ENCODE measurements at regions not wholly inside any gene's neighbourhood (a gene's known extent, or its start where the extent isn't known, plus 50 kb on each side); places are given as distances from the start of the nearest gene placed in this dataset.
"Not testable (repeated sequence)": the region's sequence is repeated elsewhere in the genome, so short reads cannot be mapped to it uniquely, and the experiment has no call there.

DNA sequence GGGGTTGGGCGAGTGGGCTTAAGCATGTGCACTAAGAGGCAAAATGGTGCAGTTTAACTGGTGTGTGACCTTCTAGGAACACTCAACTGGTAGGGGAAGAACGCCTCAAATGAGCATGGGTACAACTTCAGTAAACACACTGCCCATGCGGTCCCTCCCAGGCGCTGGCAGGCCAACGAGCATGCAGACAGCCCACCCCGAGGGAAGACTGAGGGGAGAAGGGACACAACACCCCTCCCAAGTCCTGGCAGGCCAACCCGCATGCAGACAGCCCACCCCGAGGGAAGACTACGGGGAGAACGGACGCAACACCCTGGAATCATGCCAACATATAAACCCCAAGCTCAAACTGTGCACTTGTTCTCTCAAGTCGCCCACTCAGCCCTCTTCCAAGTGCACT lies 456.0 kb downstream of the FBXO15 start:
- FAIRE-seq, result no peak
- no peak for DNase-seq (ENCODE audit: low spot score in 2 of 2)

DNA sequence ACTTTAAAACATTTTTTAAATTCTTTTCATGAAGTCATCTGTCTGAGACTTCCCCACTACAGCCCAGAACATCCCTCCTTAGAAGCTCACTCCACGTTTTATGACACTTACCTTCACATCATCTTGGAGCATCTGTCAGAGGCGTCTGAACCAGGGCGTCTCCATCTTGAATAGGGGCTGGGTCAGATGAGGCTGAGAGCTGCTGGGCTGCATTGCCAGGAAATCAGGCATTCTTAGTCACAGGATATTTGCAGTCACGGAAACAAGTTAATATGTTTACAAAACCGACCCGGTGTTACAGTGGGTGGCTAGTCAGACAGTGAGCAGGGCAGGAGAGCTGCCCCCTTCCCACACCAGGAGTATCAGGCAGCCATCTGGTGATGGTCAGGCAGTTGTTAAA lies 456.5 kb downstream of the FBXO15 start:
- no peak for DNase-seq (ENCODE audit: low spot score in 2 of 2)

DNA sequence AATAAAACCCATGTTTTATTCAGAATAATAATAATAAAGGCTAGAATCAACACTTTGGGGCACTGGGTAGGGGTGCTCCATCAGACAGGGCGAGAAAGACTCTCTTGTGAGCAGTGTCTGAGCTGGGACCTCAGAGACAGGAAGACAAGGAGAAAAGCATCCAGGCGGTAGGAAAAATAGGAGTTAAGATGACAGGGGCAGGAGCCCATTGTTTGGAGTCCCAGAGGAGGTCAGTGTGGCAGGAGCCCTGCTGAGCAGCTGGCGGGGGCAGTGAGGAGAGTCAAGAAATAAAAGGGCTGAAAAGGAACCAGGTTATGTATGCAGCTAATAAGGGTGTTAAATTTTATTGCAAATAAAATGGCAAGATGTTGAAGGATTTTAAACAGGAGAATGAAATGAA lies 457.4 kb downstream of the FBXO15 start:
- no peak for DNase-seq (ENCODE audit: low spot score in 2 of 2)
- no peak for FAIRE-seq

More for the DNA sequence above, 456.5 kb downstream of the FBXO15 start:
- no peak for FAIRE-seq

DNA sequence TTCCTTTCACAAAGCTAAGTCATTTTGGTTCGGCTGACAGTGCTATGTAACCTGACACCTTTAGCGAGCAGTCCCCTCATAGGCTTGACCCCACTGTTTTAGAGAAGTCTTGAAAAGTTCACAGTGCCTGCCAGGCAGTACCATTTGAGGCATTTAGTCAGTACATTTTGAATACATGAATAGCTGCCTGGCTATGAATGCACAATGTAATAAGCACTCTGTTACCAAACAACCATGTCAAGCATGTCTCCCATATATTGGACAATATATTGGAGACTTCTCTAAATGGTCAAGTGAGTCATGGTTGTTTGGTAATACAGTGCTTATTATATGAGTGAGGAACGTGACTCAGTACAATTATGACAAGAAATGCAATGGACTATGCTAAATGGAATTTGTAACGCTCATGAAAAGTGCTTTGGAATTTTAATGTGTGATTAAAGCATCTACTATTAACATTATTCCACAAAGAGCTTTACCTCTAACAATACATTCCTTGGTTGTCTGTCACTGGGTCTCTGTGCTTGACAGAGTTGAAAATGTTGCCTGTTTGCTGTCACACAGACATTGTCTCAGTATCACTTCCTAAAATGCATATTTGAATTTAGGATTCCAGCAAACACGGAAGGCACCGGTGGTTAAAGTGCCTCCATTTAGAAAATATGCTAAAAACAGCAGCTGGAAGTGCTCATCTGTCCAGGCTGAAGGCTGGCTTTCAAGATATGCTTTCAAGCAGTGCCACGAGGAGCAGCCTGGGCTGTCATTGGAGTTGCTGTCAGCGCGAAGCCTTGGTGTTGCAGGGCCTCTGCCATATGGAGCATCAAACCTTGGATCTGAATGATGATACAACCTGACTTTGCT lies 458.6 kb downstream of the FBXO15 start:
- no peak for FAIRE-seq
- DNase-seq (ENCODE audit: low spot score in 2 of 2), result no peak

GRCh38 chr18:73688161-73688560 lies 459.5 kb downstream of the FBXO15 start:
- no peak for FAIRE-seq
- no peak for DNase-seq (ENCODE audit: low spot score in 2 of 2)

DNA sequence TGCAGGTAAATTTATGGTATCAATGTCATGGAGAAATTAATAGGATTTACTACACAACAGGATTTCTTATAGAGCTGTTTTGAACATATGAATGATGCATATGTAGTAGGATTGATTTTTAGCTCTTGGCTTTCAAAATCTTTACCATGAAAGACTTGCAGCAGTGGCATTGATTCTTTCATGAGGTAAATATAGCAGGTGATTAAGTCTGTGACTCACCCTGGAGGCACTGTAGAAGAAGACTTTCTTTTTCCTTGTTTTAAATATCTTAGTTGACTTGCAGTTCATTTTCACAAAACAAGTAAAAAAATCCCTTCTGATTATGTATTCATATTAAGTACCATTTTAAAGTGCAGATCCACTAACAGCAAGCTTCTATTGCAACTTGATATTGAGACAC lies 463.0 kb downstream of the FBXO15 start:
- no peak for DNase-seq (ENCODE audit: low spot score in 2 of 2)
- FAIRE-seq, result no peak

DNA sequence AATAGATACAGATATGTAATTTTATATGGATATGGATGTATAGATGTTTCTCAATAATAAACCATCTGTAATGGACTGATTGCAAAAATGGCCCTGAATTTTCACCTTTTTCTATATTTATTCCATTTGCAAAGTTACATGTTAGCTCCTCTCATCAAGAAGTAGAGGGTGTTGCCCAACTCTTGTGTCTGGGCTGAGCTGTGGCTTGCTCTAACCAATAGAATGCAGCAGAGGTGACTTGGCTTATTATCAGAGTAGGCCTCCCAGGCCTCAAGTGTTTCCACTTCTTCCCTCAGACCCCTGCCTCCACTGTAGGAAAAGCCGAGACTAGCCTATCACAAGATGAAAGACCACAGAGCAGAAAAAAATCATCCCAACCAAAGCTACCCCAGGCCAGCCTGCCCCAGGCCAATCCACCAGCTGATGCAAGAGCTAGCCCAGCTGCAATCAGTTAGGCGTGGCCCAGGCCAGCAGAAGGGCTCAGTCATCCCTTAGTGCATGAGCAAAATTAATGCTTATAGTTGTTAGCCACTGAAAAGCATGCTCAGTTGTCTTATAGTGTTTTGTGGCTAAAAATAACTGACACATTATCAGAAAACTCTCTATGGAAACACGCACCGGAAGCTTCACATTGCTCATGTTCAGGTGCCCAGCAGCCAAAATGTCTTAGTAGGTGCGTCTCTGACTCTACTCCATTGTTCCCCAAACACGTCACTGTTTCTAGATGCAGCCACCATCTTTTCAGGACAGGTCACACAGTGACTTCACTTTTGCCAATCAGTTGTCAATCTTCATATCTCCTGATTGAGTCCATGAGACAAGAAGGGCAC lies 464.0 kb downstream of the FBXO15 start:
- FAIRE-seq (no peak), DNase-seq (ENCODE audit: low spot score in 2 of 2) (no peak)

DNA sequence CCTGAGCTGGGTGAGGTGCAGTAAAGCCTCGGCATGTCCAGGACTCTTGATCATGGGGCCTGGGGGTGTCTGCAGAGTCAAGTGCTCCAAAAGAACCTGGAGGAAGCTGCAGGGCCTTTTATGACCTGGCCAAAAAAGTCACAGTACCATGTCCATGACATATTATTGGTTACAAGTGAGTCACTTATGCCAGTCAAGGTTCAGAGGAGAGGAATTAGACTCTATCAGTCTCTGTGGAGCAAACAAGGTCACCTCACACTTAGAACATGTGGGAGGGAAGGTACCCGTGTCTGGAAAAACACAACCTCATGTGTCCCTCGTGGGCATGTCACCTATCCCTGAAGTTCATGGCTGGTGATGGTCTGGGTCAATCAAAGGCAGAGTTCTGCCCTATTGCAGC lies 465.7 kb downstream of the FBXO15 start:
- no peak for FAIRE-seq

DNA sequence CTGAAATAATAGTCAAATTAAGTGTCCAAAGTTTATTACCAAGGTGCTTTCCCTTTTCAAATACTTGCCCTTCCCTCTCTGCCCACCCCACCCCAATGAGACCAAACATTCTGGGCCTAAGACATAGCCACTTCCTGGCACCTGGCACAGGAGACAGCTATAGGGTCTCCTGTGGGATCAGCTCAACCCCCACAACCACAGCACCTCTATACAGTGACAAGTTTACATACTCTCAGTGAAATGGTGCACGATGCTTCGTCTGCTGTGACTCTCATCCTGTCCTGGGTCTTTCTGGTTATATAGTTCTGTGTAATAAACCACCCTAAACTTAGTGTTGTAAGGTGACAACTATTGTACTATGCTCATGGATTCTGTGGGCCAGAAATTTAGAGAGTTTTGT lies 466.2 kb downstream of the FBXO15 start:
- FAIRE-seq, result no peak

More for the DNA sequence above, 465.7 kb downstream of the FBXO15 start:
- DNase-seq (ENCODE audit: low spot score in 2 of 2), result no peak

GRCh38 chr18:73679941-73680712 lies 467.5 kb downstream of the FBXO15 start:
- no peak for DNase-seq (ENCODE audit: low spot score in 2 of 2)

More for the DNA sequence above, 466.2 kb downstream of the FBXO15 start:
- DNase-seq (ENCODE audit: low spot score in 2 of 2), result no peak

GRCh38 chr18:73677450-73677849 lies 470.2 kb downstream of the FBXO15 start:
- DNase-seq (ENCODE audit: low spot score in 2 of 2), result no peak
- FAIRE-seq, result no peak

More at GRCh38 chr18:73679941-73680712, 467.5 kb downstream of the FBXO15 start:
- FAIRE-seq, result no peak

- no peak for FAIRE-seq
- no peak for DNase-seq (ENCODE audit: low spot score in 2 of 2)
Observed at GRCh38 chr18:73674125-73674865, 473.3 kb downstream of the FBXO15 start.

GRCh38 chr18:73671480-73671879 lies 476.2 kb downstream of the FBXO15 start:
- not testable (repeated sequence) for DNase-seq (ENCODE audit: low spot score in 2 of 2); FAIRE-seq

DNA sequence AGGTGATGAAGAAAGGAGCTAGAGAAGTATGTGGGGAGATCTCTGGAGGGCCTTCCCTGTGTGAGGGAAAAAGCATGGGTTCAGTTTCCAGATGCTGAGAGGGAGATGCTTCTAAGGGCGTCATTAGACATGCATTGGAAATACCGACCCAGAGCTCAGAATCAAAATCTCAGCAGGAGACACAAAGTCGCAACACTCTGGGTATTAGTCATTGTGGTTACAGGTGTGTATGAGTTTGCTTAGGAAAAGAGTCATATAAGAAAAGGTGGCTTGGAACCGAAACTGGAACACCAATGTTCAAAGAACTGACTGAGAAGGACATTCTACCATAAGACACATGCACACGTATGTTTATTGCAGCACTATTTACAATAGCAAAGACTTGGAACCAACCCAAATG lies 477.1 kb downstream of the FBXO15 start:
- FAIRE-seq (no peak), DNase-seq (ENCODE audit: low spot score in 2 of 2) (no peak)

GRCh38 chr18:73670039-73670438 lies 477.6 kb downstream of the FBXO15 start:
- DNase-seq (ENCODE audit: low spot score in 2 of 2), result no peak
- no peak for FAIRE-seq

- DNase-seq (ENCODE audit: low spot score in 2 of 2) (no peak), FAIRE-seq (no peak)
Observed at GRCh38 chr18:73669297-73669696, 478.3 kb downstream of the FBXO15 start.

DNA sequence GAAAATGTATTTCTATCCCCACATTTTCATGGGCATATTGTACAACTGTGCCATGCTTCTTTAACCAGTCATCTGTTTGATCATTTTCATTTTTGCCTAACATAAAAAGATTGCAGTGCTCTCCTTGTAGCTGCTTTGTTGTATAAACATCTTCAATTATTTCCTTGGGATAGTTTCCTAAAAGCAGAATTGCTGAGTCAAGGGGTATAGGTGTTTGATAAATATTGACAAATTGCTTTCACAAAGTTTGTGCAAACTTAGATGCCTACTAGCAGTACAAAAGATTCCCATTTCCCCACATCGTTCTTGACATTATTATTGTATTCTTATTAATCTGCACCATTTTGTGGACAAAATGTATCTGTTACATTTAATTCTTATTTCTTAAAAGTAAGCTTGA lies 479.6 kb downstream of the FBXO15 start:
- DNase-seq (ENCODE audit: low spot score in 2 of 2) (no peak), FAIRE-seq (no peak)

DNA sequence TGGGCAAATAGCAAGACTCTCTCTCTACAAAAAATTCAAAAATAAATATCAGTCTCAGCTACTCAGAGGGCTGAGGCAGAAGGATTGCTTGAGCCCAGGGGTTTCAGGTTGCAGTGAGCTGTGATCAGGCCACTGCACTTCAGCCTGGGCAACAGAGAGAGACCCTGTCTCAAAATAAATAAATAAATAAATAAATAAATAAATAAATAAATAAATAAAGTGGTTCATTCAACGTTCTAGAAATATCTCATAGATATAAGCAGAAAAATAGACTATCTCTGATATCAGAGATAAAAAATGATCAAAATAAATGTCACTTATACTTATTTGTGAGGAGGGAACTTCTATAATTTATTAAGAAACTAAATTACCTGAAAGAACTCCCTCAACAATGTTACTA lies 480.9 kb downstream of the FBXO15 start:
- no peak for DNase-seq (ENCODE audit: low spot score in 2 of 2)

GRCh38 chr18:73664896-73665295 lies 482.7 kb downstream of the FBXO15 start:
- no peak for FAIRE-seq
- no peak for DNase-seq (ENCODE audit: low spot score in 2 of 2)

More for the DNA sequence above, 480.9 kb downstream of the FBXO15 start:
- FAIRE-seq, result no peak

DNA sequence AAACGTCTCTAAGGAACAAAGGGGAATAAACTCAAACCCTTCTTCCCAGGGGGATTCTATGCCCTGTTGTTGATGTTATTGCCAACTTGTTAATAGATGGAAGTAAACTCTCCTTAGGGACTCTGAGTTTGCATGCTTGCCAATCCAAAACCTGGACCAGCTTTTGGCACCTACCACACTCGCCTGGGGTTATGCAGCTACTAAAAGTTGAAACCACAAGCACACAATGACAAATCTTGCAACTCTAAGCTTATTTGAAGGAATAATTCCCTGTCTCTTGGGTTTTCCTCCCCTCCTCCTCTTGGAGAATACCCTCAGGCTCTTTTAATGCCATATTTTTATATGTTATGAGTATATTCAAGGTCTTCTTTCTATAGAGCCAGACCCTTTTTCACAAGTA lies 484.1 kb downstream of the FBXO15 start:
- FAIRE-seq, result no peak
- no peak for DNase-seq (ENCODE audit: low spot score in 2 of 2)
